ENCODE measurements at regions not wholly inside any gene's neighbourhood (a gene's known extent, or its start where the extent isn't known, plus 50 kb on each side); places are given as distances from the start of the nearest gene placed in this dataset.

GRCh38 chr2:2762913-2763312, 431.8 kb upstream of the MYT1L start:
- Histone ChIP-seq H3K9ac (replicated peaks in 1 of 4; ENCODE audit: extremely low read depth in 1 of 4, low read depth in 3 of 4, low read length in 3 of 4) (no peak overlapping the region), H2AFZ (ENCODE audit: low read length) (no peak overlapping the region), H3K79me2 (ENCODE audit: control insufficient read depth in 1 of 2, insufficient read depth in 2 of 2, low read length in 2 of 2) (no peaks in the 10 kb centered on the region), H3K4me1 (replicated peaks in 1 of 4; ENCODE audit: control insufficient read depth in 3 of 4, insufficient read depth in 4 of 4, low read length in 3 of 4) (peaks cover 0 to 2% (median 0%) of the 10 kb centered on the region in 4 experiments; a peak in 2 of 7 replicates), H4K5ac (ENCODE audit: insufficient read length, low read depth, low read length) (no peak overlapping the region), H2BK120ac (replicated peaks; ENCODE audit: low read depth, low read length) (no peak overlapping the region), H3K27me3 (replicated peaks in 1 of 4; ENCODE audit: control insufficient read depth in 3 of 4, extremely low read depth in 1 of 4, insufficient read depth in 3 of 4, low read length in 3 of 4) (no peaks in the 10 kb centered on the region), H4K20me1 (replicated peaks in 1 of 2; ENCODE audit: control insufficient read depth in 1 of 2, insufficient read depth in 2 of 2, low read length in 2 of 2) (no peaks in the 10 kb centered on the region), H3K36me3 (ENCODE audit: control insufficient read depth in 2 of 4, insufficient read depth in 4 of 4, low read length in 3 of 4) (no peaks in the 10 kb centered on the region), H2BK5ac (ENCODE audit: low read depth, low read length) (no peak overlapping the region), H3K9me3 (ENCODE audit: insufficient read depth in 2 of 2, low read depth in 1 of 2, low read length in 1 of 2) (peaks cover 7 to 9% of the 10 kb centered on the region in 2 experiments; a peak in 3 of 4 replicates), H3K23ac (ENCODE audit: insufficient read length) (no peak overlapping the region), H3K4me2 (ENCODE audit: insufficient read depth in 1 of 2, low read depth in 2 of 2, low read length in 2 of 2) (no peak overlapping the region), H3K23me2 (ENCODE audit: low read depth, low read length) (no peaks in the 10 kb centered on the region), H3K14ac (ENCODE audit: insufficient read length) (no peak overlapping the region), H3K4me3 (ENCODE audit: extremely low read depth in 1 of 4, insufficient read depth in 2 of 4, low read depth in 3 of 4, low read length in 4 of 4) (no peak overlapping the region), H4K8ac (ENCODE audit: extremely low read depth, insufficient read depth, low read length) (no peak overlapping the region), H2BK20ac (ENCODE audit: low read length) (no peak overlapping the region), H3K4ac (replicated peaks; ENCODE audit: insufficient read length, low read depth, low read length) (no peak overlapping the region), H2BK12ac (ENCODE audit: low read depth, low read length) (no peak overlapping the region), H3K79me1 (ENCODE audit: low read depth, low read length) (no peaks in the 10 kb centered on the region), H4K91ac (replicated peaks; ENCODE audit: insufficient read length, low read length) (no peak overlapping the region), H3K27ac (ENCODE audit: low read depth, low read length) (no peak overlapping the region), H3K18ac (ENCODE audit: extremely low read depth, low read length) (no peak overlapping the region), H3K56ac (replicated peaks; ENCODE audit: insufficient read length, low read depth, low read length) (no peak overlapping the region), H2BK15ac (ENCODE audit: low read length) (no peak overlapping the region), H2AK5ac (ENCODE audit: low read depth, low read length) (no peak overlapping the region)
- ChIA-PET CTCF (ENCODE audit: partially characterized antibody) (interaction anchor here (0.6 kb wide), 1 partner anchor 52 kb away, joined by 4 read pairs; no protein-coding TSS in a partner anchor), POLR2A (ENCODE audit: partially characterized antibody) (no interaction called here)
- DNase-seq (ENCODE audit: low read depth in 1 of 2, low spot score in 2 of 2): no peak
- FAIRE-seq: no peak
- 91% methylated on average over 10 of the region's 11 CpGs; no CpG with 5 or more reads in 1 of the 2 experiments for WGBS, 2 experiments (ENCODE audit: extremely low coverage in 1 of 2, insufficient coverage in 1 of 2, insufficient read length in 1 of 2, insufficient replicate concordance in 2 of 2, low coverage in 1 of 2, low lambda C conversion rate in 2 of 2, missing lambda C conversion rate in 1 of 2)
- no peak for TF ChIP-seq EP300 (IDR thresholded peaks at IDR 0.05; ENCODE audit: borderline replicate concordance in 1 of 2, low read depth in 2 of 2, low read length in 2 of 2)
- no peak for TF ChIP-seq POLR2A (IDR thresholded peaks at IDR 0.05; ENCODE audit: control extremely low read depth in 1 of 2, low read depth in 2 of 2, low read length in 2 of 2)
- TF ChIP-seq RAD21 (IDR thresholded peaks at IDR 0.05 in 1 of 2, conservative IDR thresholded peaks at IDR 0.05 in 1 of 2; ENCODE audit: low read depth in 2 of 2, low read length in 2 of 2): no peak
- no peak for TF ChIP-seq JUN (IDR thresholded peaks at IDR 0.05; ENCODE audit: low read depth, low read length)
- TF ChIP-seq ATF2 (IDR thresholded peaks at IDR 0.05; ENCODE audit: low read length): no peak
- TF ChIP-seq CBX5 (IDR thresholded peaks at IDR 0.05; ENCODE audit: low read depth, low read length): no peak
- no peak for TF ChIP-seq SIX5 (IDR thresholded peaks at IDR 0.05; ENCODE audit: low read depth, low read length)
- no peak for TF ChIP-seq HDAC2 (IDR thresholded peaks at IDR 0.05; ENCODE audit: borderline replicate concordance in 1 of 2, low read depth in 2 of 2, low read length in 2 of 2)
- no peak for TF ChIP-seq BACH1 (IDR thresholded peaks at IDR 0.05; ENCODE audit: low read length)
- TF ChIP-seq CBX8 (IDR thresholded peaks at IDR 0.05; ENCODE audit: borderline replicate concordance, low read depth, low read length): no peak
- no peak for TF ChIP-seq SRF (IDR thresholded peaks at IDR 0.05; ENCODE audit: low read depth, low read length)
- TF ChIP-seq KDM4A (IDR thresholded peaks at IDR 0.05; ENCODE audit: low read depth, low read length, severe bottlenecking): no peak
- TF ChIP-seq SP2 (IDR thresholded peaks at IDR 0.05; ENCODE audit: low read length): no peak

Data from H1 (cell line).